Stomach (tissue), 4 donors: ENCODE measurements at regions not wholly inside any gene's neighbourhood (a gene's known extent, or its start where the extent isn't known, plus 50 kb on each side); places are given as distances from the start of the nearest gene placed in this dataset.

Experiments
- CTCF ChIP-seq, 7 experiments: fragments of 450-650 bp in 4 of 7; fragments of 200-600 bp in 3 of 7; sonication (generic) in 3 of 7; IDR thresholded peaks; one replicate each; pipeline ENCODE4 v1.5.1; 2016 to 2019; ENCODE audit warnings: antibody characterized with exemption in 7 of 7, control low read depth in 2 of 7, mild to moderate bottlenecking in 1 of 7
- EP300 ChIP-seq: sonication (generic); formaldehyde crosslinking; IDR thresholded peaks from one replicate; pipeline ENCODE4 v1.6.1; 2017; ENCODE audit warnings: antibody characterized with exemption

GRCh38 chr10:89095701-89096391 lies 105.2 kb downstream of the FAS start:
- TF ChIP-seq CTCF (IDR thresholded peaks at IDR 0.05) (no peak), EP300 (no peak)
